PC-3 (cell line): ENCODE measurements at regions not wholly inside any gene's neighbourhood (a gene's known extent, or its start where the extent isn't known, plus 50 kb on each side); places are given as distances from the start of the nearest gene placed in this dataset.

Source experiments
- CTCF ChIP-seq: fragments of 300-600 bp; sonication (generic); conservative IDR thresholded peaks from 2 replicates; pipeline ENCODE4 v1.5.1; 2017; ENCODE audit warnings: antibody characterized with exemption, low read depth, mild to moderate bottlenecking, low read length
- EZH2 ChIP-seq: fragments of 300-600 bp; sonication (generic); IDR thresholded peaks from one replicate; pipeline ENCODE4 v1.6.1; 2017; ENCODE audit warnings: antibody characterized with exemption, mild to moderate bottlenecking, low read length; ENCODE audit not compliant: unreplicated experiment
- EZH2phosphoT487 ChIP-seq: fragments of 300-600 bp; sonication (generic); IDR thresholded peaks from 2 replicates; pipeline ENCODE4 v1.6.1; 2018; ENCODE audit warnings: mild to moderate bottlenecking, antibody characterized with exemption, low read length, borderline replicate concordance

GRCh38 chr16:64627781-64628180 is 494.1 kb downstream of the CDH11 start:
- TF ChIP-seq CTCF (no peak), EZH2 (no peak), EZH2phosphoT487 (no peak)
